NCI-H1694 treated with DMSO at 0.1 percent for 48 hours (cell line): ENCODE measurements at regions not wholly inside any gene's neighbourhood (a gene's known extent, or its start where the extent isn't known, plus 50 kb on each side); places are given as distances from the start of the nearest gene placed in this dataset.

Experiments used
- DNase-seq: peaks from one replicate; lab custom pipeline; 2025; lab: John Stamatoyannopoulos, UW

DNA sequence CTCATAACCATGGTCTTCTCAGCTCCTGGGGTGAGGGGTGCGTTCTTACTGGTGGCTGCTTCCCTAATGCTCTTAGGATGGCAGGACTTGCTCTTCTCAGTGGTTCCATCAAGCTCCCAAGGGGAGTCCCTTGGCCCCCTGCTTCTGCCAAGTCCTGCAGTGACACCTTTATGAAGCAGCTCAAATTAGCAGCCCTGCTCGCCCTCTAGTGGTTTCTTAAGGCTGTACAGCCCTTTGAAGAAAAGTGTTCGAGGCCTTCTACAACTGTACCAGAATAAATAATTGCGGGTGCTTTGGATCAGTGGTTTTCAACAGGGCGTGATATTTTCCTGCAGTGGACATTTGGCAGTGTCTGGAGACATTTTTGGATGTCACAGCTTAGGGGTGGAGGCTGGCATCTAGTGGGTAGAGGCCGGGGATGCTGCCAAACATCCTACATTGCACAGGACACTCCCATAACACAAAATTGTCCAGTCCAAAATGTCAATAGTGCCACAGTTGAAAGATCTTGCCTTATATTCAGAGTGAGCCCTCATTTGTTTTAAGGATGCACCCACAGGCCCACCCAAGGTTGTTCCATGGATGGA, 204.7 kb upstream of the S100G start:
- DNase-seq, result no peak

DNA sequence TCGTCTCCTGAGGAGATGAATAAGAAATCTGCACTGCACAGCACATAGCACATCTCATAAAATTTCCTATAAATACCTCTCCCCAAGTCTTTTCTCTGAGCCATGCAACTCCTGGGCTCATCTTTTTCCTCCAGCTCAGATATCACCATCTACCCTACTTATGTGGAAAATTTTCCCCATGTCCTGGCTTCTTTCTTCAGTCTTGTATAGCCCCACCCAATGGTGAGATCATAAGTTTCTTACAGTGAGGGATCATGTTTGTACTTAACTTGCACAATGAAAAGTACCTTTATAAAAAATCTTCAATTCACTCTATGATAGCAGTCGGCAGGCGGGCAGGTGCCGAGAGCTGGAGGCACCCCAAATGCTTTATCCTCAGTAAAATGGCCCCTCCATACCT, 198.6 kb upstream of the S100G start:
- DNase-seq, result no peak

DNA sequence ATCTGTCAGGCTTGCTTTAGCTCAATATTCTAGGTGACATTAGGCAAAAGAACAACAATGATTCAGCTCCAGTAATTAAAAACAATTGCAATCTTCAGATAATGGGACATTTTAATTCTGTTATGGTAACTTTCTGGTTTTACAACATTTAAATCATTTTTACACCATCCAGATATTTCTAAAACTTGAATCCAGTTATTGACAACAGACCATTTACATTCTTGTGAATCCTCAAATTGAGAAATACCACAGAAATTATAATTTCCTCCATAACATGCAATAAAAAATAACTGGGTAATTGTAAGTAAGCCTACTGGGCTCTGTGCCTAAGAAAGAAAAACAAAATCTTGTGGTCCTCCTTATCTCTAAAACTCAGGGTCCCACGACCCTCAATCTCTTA, 195.0 kb upstream of the S100G start:
- DNase-seq, result no peak

DNA sequence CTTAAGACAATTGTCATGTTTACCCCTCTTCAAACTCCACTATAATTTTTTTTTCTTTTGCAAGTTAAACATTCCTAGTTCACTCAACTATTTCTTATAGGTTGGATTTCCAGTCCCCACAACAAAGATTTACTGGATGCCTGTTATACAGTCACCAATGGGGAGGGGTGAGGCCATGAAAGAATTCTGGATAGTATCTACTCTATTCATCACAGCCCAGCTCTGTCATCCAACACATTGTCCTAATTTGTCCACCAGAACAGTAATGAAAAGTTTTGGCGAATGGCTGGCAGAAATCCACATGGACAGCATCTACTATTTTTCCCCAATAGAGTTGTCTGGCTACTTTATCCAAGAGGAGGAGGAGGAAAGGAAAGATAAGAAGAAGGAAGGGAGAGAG, 192.7 kb upstream of the S100G start:
- DNase-seq, result no peak

DNA sequence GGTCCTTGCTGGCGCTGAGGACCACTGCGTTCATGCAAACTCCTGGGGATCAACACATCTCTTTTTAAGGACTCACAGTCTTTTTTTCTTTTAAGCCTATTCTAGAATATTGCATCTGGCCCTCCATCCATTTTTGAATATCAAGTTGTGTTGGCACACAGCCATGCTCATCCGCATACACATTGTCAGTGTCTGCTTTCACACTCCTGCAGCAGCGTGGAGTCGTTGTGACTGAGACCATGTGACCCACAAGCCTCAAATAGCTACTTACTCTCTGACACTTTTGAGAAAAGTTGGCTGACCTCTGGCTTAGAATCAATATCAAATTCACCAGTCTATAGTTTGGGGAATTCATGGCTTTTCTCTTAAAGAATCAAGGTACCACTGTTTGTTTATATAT, 191.8 kb upstream of the S100G start:
- no peak for DNase-seq

DNA sequence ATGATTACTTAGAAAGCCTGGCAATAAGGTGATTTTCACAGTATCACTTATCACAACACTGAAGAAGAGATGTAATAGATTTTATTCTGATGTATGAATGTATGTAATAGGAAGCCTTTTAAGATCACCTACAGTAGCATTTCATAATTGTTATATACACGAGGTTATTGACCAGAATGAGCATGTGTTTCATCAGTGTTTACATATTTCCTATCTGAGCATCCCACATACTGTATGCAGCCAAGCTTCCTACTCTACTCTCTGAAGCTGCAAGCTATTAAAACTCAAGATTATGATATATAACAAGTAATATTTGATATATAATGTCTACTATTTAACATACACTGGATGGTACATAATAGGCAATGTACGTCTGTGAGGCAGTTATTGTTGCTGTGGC, 190.9 kb upstream of the S100G start:
- DNase-seq, result no peak

DNA sequence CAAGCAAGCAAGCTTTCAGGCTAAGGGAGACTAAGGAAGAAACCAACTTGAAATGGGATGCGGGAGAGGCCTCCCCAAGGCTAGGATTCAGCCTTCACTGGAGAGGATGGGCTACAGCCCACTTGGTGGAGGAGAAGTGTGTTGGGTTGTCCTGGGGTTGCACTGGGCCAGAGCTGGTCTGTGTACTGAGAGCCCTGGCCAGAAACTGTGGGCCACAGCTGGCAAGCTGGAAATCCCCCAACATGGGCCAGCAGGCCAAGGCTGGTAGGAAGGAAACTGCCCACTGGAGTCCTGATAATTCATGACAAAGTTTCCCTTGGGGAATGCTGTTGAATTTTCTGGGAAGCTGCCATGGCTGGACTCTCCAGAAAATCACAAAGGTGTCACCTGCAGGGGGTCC, 188.0 kb upstream of the S100G start:
- DNase-seq, result no peak

DNA sequence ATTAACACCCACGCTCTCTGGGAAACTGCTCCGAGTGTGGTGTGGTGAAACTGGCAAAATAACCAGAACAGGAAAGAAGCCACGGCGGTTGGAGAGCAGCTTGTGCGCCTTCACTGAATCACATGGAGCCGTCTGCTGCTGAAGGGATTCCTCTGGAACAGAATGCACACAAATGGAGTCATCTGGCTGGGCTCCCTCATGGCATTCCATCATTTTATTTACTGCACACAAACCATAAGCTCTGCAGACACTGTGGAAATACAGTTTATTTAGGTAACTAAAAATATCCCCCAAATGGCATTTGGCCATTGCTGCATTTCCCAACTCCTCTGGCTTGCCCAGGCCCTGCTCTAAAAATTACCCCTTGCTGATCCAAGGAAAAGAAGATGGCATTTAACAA, 187.0 kb upstream of the S100G start:
- no peak for DNase-seq

DNA sequence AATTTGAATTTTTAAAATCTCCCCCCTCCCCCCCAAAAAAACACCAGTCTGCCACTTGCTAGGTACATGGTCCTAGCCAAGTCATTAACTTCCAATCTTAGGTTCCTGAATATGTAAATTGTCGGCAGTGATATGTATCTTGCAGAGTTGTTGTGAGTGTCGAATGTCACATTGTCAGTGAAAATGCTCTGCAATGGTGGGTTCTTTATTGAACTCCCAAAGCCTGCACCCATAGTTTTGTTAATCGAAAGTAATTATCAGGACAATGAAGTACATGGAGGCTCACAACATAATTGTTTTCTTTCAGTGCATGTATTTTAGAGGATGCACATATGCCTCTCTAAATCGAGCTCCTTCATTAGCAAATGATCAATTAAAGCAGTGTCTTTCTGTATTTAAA, 185.6 kb upstream of the S100G start:
- DNase-seq, result no peak

DNA sequence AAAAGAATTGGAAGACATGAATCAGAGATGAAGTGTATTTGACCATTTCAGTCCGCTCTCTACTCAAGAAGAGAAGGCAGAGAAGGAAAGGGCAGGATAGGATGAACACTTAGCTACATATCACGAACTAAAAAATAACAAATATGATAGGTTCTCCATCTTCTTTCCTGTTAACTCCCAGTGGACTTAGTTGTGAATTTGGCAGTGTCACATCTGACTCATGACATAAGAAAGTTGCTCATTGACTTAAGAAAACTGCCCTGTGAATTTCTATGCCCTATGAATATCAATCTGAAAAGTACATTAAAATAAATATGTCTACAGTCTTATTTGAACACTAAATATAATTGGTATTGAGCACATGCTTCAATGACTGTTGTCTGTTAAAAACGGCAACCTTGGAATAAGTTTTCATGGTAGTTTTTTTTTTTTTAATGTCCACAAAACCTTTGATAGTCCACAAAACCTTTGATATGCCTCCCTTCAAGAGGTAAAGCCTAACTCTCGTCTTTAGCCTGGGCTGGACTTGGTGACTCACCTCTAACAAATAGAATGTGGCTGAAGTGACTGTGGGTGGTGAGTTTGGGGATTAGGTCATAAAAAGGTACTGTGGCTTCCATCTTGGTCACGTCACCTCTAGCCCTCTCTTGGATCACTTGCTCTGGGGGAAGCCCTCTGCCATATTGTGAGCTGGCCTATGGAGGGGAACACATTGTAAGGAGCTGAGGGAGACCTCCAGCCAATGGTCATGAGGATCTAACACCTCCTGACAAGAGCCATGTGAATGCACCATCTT, 184.7 kb upstream of the S100G start:
- no peak for DNase-seq

DNA sequence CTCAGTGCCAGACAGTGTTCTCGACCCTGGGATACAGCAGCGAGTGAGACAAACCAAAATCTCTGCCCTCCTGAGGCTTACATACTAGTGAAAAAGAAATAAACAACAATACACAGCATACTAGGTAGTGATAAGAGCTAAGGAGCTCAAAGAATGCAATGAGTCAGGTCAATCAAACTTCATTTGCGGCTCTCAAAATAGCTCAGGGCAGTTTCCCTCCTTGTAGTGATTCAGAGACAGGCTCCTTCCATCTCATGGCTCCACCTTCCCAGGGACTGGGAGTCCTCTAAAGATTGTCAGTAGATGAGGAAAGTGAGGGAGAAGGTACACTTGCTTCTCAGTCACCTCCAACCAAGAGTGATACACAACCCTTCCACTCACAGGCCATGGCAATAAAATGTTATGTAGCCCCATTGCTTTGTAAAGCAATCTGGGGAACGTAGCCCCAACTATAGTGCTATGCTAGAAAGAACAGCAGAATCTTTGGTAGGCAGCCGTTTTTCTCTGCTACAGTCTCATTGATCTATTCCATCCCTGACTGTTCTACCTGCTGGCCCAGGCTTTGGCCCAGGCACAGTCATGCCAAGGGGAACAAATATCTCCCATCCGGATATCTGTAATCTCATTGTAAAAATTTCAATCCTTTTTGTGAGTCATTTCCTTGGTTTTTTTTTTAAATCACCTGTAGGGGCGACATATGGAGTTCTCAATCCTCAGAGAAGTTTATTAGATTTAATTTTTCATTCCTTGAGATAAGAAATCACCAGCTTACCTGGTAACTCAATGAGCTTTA, 183.1 kb upstream of the S100G start:
- DNase-seq, result no peak

DNA sequence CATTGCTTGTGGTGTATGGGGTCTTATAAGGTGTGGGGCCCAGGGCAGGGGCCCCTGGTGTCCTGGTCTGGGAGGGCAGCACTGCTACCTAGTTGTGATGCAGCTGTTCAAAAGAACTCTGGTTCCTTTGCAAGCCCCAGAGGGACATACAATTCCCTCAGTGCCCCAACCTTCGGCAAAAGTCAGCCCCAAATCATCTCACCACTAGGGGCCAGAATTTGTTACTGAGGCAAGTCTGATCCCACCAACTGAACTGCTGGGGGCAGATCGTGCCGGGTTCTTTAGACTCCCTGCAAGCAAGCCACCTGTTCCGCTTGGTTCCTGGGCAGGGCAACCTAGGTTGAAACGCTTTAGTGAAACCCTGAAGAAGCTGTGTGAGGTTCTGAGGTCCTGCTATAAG, 180.1 kb upstream of the S100G start:
- DNase-seq, result no peak

DNA sequence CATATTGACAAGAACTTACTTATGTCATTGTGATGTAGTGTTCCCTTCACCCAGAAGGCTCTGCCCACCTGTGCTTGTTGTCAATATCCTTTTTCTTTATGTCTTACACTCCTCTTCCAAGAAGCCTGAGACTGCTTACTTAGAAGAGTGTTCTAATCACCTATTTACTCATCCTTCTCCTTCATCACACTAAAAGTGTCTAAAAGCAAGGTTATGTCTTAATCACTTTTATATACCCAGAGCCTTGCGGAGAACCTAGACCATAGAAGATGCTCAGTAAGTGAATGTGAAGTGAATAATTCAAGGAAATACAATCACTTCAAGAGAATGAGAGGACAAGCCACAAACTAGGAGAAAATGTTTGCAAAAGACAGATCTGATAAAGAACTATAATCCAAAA, 177.6 kb upstream of the S100G start:
- no peak for DNase-seq

DNA sequence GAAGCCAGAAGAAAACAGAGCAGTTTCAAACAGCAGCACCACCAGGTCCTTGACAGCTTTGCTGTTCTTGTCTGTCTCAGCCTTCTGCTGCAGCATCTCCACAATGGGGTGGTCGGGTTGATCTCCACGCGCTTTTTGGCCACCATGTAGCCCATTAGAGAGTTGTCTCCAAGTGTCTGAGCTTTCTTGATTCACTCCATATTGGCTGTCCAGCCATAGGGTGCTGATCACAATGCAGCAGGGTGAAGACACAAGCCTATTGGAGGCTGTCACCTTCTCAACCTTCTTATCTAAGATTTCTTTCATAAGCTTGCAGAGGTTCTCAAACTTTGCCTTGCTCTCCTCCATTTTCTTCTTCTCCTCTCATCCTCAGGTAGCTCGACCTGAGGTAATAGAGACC, 175.4 kb upstream of the S100G start:
- no peak for DNase-seq

DNA sequence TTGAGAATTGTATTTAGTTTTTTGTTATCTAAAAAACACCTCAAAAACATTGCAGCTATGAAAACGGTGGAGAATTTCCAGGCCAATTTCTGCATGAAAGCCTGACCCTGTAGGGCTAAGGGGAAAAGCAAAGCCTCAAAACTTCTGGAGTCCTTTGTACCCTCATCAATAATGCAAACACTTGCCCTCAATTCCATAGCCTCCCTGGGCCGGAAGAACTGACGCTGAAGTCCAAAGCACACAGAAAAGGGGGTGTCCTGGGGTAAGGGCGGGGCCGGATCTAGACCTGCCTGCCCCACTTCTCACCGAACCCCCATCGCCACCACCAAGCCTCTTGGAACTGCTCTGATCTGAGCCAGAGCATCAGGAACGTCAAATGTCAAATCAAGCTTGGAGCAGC, 173.9 kb upstream of the S100G start:
- no peak for DNase-seq

DNA sequence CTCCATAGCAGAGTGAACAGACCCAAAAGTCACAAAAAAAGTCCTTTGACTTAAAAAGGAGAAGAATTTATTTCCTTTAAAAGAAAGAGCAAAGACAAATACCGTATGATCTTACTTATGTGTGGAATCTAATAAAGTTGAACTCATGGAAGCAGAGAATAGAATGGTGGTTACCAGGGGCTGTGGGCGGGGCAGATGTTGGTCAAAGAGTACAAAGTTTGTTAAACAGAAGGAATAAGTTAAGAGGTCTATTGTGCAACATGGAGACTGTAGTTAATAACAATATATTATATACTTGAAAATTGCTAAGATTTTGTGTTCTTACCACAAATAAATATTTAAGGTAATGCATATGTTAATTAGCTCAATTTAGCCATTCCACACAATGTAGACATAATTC, 173.3 kb upstream of the S100G start:
- no peak for DNase-seq

DNA sequence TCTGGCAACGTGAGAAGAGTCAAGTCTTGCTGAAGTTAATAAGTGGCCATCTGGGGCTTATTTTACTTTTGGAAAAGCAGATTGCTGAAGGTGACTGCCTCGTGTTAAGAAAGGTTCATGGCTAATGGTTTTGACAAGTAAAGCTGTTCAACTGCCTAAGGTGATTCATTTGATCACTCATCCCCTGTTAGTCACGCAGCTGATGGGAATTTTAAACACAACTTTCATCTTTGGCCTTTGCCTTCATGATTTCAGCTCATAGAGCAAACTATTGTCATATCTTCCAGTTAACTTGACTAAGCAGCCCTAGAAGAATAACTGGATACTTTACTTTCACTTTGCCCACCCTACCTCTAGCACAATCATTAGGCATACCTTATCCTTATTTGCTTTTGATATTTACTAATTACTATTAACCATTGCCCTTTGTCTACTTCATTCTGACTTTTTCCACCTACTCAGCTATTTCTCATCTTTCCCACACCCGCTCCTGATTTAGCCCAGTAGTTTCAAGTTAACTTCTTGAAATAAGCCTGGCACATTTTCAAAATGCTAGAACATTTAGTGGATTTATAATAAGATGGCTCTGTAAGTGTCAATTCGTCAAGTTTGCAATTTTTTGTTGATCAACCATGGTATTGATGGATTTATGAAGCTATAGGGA, 170.6 kb upstream of the S100G start:
- no peak for DNase-seq

DNA sequence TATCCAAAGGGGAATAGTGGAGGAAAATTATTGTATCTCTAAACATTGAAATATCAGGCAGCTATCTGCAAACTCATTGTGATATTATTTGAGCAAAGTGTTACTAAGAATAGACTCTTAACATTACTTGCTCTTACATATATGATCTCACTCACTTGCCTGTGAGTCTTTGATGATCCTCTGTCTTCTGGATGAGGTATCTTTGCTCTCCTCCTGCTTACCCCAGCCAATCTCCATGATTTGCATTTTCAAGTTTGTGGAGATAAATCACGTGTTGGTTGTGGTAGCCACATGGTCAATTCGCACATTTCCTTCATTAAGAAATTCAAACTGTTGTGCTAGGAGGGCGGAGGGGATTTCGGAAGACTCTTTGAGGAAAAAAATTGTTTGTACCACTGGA, 169.9 kb upstream of the S100G start:
- DNase-seq, result no peak

DNA sequence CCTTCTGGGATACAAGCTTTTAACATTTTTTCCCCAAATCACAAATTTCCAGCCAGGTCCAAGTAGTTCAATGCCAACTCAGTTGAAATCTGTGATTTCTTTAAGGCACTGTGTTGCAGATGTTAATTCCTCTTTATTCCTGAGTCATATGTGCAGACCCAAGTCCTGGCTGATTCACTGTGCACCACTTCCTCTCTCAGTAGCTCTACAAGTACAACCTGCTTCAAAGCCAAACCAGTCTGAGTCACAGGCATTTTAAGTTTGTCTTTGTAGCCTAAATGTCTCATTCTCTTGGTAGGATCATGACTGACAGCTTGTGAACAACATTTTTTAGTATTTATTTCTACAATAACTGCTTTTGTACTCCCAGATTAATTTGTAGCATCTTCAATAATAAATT, 165.6 kb upstream of the S100G start:
- DNase-seq, result no peak

DNA sequence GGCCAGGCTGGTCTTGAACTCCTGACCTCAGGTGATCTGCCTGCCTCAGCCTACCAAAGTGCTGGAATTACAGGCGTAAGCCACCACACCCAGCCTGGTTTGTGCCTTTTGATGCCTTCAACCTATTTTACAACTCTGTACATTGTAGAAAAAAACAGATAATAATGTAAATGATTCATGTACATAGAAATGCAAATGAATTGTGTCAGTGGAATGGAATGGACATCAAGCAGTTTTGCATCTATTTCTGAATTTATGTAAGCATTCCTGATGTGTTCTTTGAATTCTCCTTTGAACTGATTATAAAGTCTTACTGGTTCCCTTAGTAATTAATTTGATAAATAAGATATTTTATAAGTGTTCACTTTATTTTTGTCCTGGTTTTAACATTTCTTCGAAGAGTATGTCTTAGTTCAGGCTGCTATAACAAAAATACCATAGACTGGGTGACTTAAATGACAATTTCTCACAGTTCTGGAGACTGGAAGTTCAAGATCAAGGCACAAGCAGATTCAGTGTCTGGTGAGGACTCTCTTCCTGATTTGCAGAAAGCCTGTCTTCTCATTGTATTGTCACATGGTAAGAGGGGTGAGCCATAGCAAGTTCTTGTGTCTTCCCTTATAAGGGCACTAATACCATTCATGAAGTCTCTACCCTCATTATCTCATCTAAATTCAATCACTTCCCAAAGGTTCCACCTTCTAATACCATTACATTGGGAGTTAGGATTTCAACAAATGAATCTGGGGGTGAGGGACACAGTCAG, 162.2 kb upstream of the S100G start:
- DNase-seq, result no peak

DNA sequence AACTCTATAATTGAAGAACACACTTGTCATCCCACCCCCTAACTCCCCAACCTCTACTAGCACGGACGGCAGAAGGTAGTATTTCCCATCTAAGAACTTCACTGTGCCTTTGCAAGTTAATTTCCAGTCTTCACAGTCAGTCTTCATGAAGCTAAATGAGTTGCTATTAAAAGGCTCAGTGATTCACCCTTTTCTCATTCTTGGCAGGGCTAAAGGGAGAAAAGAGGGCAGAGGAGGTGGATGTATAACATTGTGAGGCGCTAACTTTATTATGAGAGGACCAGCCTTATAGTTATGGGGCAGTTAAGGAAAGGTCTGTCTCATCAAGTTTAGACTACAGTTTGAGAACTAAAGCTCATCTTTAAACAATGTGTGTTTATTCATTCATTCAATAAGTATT, 161.0 kb upstream of the S100G start:
- no peak for DNase-seq

DNA sequence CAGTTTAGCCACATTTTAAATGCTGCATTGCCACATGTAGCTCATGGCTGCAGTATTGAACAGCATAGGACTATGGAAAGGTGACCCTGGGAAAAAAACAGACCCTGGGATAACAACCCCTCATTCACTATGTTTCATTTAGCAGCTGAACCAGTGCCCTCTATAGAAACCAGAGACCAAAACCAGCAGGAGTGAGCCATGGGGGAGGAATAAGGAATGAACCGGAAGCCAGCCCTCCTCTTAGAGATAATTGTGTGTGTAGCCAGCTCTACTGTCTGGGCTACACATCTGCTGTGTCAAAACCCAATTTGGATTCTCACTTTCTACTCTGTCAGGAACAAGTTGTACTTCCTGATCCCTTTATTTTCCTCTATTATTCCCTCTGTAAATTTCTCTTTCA, 158.5 kb upstream of the S100G start:
- DNase-seq, result no peak
